H1 (cell line): ENCODE measurements at regions not wholly inside any gene's neighbourhood (a gene's known extent, or its start where the extent isn't known, plus 50 kb on each side); places are given as distances from the start of the nearest gene placed in this dataset.

Source experiments
- CTCF ChIA-PET: fragments of 300-600 bp; sonication (Branson Sonifier 250); formaldehyde crosslinking; loops from one replicate; lab custom pipeline; 2021; ENCODE audit not compliant: partially characterized antibody; lab: Charles Lee
- POLR2A ChIA-PET: fragments of 300-600 bp; sonication (Branson Sonifier 250); formaldehyde crosslinking; loops from one replicate; lab custom pipeline; 2021; ENCODE audit warnings: inconsistent platforms; ENCODE audit not compliant: partially characterized antibody; lab: Charles Lee
- DNase-seq, 2 experiments: peaks; one replicate each; pipeline versions ENCODE4 v3.0.0 to v3.0.0-alpha.2; 2010 to 2022; ENCODE audit warnings: low spot score in 2 of 2, low read depth in 1 of 2, mixed read lengths in 1 of 2
- FAIRE-seq: peaks from 2 replicates; lab custom pipeline; 2011; peaks lifted over from hg19 to GRCh38; lab: Jason Lieb, UNC
- H2AFZ ChIP-seq: 2 replicates; pipeline ENCODE4 v1.8.1; 2012; ENCODE audit warnings: low read length, inconsistent platforms
- H2AK5ac ChIP-seq: 2 replicates; pipeline ENCODE4 v1.6.1; 2013; ENCODE audit warnings: low read depth, low read length
- H2BK120ac ChIP-seq: replicated peaks from 2 replicates; pipeline ENCODE3; 2013; ENCODE audit warnings: low read depth, low read length, inconsistent platforms
- H2BK12ac ChIP-seq: 2 replicates; pipeline ENCODE4 v1.6.1; 2013; ENCODE audit warnings: low read depth, low read length
- H2BK15ac ChIP-seq: 2 replicates; pipeline ENCODE4 v1.6.1; 2013; ENCODE audit warnings: low read length
- H2BK20ac ChIP-seq: 2 replicates; pipeline ENCODE4 v1.6.1; 2013; ENCODE audit warnings: low read length
- H2BK5ac ChIP-seq: 2 replicates; pipeline ENCODE4 v1.6.1; 2013; ENCODE audit warnings: low read depth, low read length
- H3K14ac ChIP-seq: 2 replicates; pipeline ENCODE4 v1.6.1; 2013; ENCODE audit warnings: inconsistent platforms; ENCODE audit not compliant: insufficient read length
- H3K18ac ChIP-seq: 2 replicates; pipeline ENCODE4 v1.6.1; 2013; ENCODE audit warnings: low read length; ENCODE audit errors: extremely low read depth
- H3K23ac ChIP-seq: 2 replicates; pipeline ENCODE4 v1.6.1; 2013; ENCODE audit warnings: inconsistent platforms; ENCODE audit not compliant: insufficient read length
- H3K23me2 ChIP-seq: 2 replicates; pipeline ENCODE4 v1.6.1; 2013; ENCODE audit warnings: low read depth, low read length
- H3K27ac ChIP-seq: 2 replicates; pipeline ENCODE4 v1.6.1; 2011; ENCODE audit warnings: low read depth, low read length, inconsistent platforms
- H3K27me3 ChIP-seq, 4 experiments: replicated peaks in 1 of 4; 1 replicate in 1 of 4; 2 replicates in 3 of 4; pipeline versions ENCODE4 v1.6.1 to v1.8.1; 2011 to 2013; ENCODE audit warnings: low read length in 3 of 4, mild to moderate bottlenecking in 3 of 4, inconsistent platforms in 2 of 4, mixed read lengths in 2 of 4, moderate library complexity in 1 of 4; ENCODE audit not compliant: control insufficient read depth in 3 of 4, insufficient read depth in 3 of 4; ENCODE audit errors: extremely low read depth in 1 of 4
- H3K36me3 ChIP-seq, 4 experiments: 2 replicates each; pipeline versions ENCODE4 v1.6.1 to v1.8.1; 2011 to 2013; ENCODE audit warnings: mild to moderate bottlenecking in 4 of 4, low read length in 3 of 4, moderate library complexity in 2 of 4, control low read depth in 1 of 4, inconsistent platforms in 1 of 4; ENCODE audit not compliant: insufficient read depth in 4 of 4, control insufficient read depth in 2 of 4
- H3K4ac ChIP-seq: replicated peaks from 2 replicates; pipeline ENCODE3; 2013; ENCODE audit warnings: low read length, low read depth, mixed read lengths, inconsistent platforms; ENCODE audit not compliant: insufficient read length
- H3K4me1 ChIP-seq, 4 experiments: replicated peaks in 1 of 4; 1 replicate in 1 of 4; 2 replicates in 3 of 4; pipeline versions ENCODE4 v1.6.1 to v1.8.1; 2011 to 2013; ENCODE audit warnings: low read length in 3 of 4, inconsistent platforms in 2 of 4, mixed read lengths in 1 of 4; ENCODE audit not compliant: insufficient read depth in 4 of 4, control insufficient read depth in 3 of 4
- H3K4me2 ChIP-seq, 2 experiments: 2 replicates each; pipeline versions ENCODE4 v1.6.1 to v1.8.1; 2011 to 2013; ENCODE audit warnings: low read depth in 2 of 2, low read length in 2 of 2, control low read depth in 1 of 2, inconsistent platforms in 1 of 2, mild to moderate bottlenecking in 1 of 2; ENCODE audit not compliant: insufficient read depth in 1 of 2
- H3K4me3 ChIP-seq, 4 experiments: fragments of 200-600, 300-600 bp in 1 of 4; sonication (generic), shearing (Covaris generic), sonication (Bioruptor Twin) in 1 of 4; 2 replicates each; pipeline versions ENCODE4 v1.5.1 to v1.8.1; 2011 to 2016; ENCODE audit warnings: low read length in 4 of 4, low read depth in 3 of 4, control low read depth in 2 of 4, inconsistent platforms in 2 of 4, mild to moderate bottlenecking in 2 of 4, mixed read lengths in 1 of 4, moderate library complexity in 1 of 4; ENCODE audit not compliant: insufficient read depth in 2 of 4; ENCODE audit errors: extremely low read depth in 1 of 4
- H3K56ac ChIP-seq: replicated peaks from 2 replicates; pipeline ENCODE3; 2013; ENCODE audit warnings: low read depth, mild to moderate bottlenecking, mixed read lengths, low read length, inconsistent platforms; ENCODE audit not compliant: insufficient read length
- H3K79me1 ChIP-seq: 2 replicates; pipeline ENCODE4 v1.6.1; 2013; ENCODE audit warnings: low read depth, low read length, control low read depth
- H3K79me2 ChIP-seq, 2 experiments: 2 replicates each; pipeline versions ENCODE4 v1.6.1 to v1.8.1; 2012 to 2013; ENCODE audit warnings: low read length in 2 of 2, mild to moderate bottlenecking in 2 of 2, inconsistent platforms in 1 of 2; ENCODE audit not compliant: insufficient read depth in 2 of 2, control insufficient read depth in 1 of 2
- H3K9ac ChIP-seq, 4 experiments: replicated peaks in 1 of 4; 1 replicate in 1 of 4; 2 replicates in 3 of 4; pipeline versions ENCODE4 v1.6.1 to v1.8.1; 2011 to 2013; ENCODE audit warnings: low read depth in 3 of 4, low read length in 3 of 4, control low read depth in 2 of 4, mild to moderate bottlenecking in 2 of 4, moderate library complexity in 2 of 4, inconsistent platforms in 1 of 4; ENCODE audit errors: extremely low read depth in 1 of 4
- H3K9me3 ChIP-seq, 2 experiments: 2 replicates each; pipeline versions ENCODE4 v1.6.1 to v1.8.1; 2012 to 2013; ENCODE audit warnings: mild to moderate bottlenecking in 2 of 2, moderate library complexity in 2 of 2, control low read depth in 1 of 2, inconsistent platforms in 1 of 2, low read depth in 1 of 2, low read length in 1 of 2, mixed read lengths in 1 of 2; ENCODE audit not compliant: insufficient read depth in 2 of 2
- H4K20me1 ChIP-seq, 2 experiments: replicated peaks in 1 of 2; 2 replicates each; pipeline versions ENCODE3 to v1.8.1; 2011 to 2013; ENCODE audit warnings: inconsistent platforms in 2 of 2, low read length in 2 of 2, mild to moderate bottlenecking in 1 of 2; ENCODE audit not compliant: insufficient read depth in 2 of 2, control insufficient read depth in 1 of 2
- H4K5ac ChIP-seq: 2 replicates; pipeline ENCODE4 v1.6.1; 2013; ENCODE audit warnings: low read length, low read depth, mixed read lengths, inconsistent platforms; ENCODE audit not compliant: insufficient read length
- H4K8ac ChIP-seq: 2 replicates; pipeline ENCODE4 v1.8.0; 2013; ENCODE audit warnings: mild to moderate bottlenecking, moderate library complexity, low read length, inconsistent platforms; ENCODE audit not compliant: insufficient read depth; ENCODE audit errors: extremely low read depth
- H4K91ac ChIP-seq: replicated peaks from 2 replicates; pipeline ENCODE3; 2013; ENCODE audit warnings: low read length, mixed read lengths, inconsistent platforms; ENCODE audit not compliant: insufficient read length
- TAF7 ChIP-seq: optimal IDR thresholded peaks from 2 replicates; pipeline ENCODE3; 2011; ENCODE audit warnings: low read depth, mild to moderate bottlenecking, inconsistent platforms, low read length, moderate library complexity, borderline replicate concordance
- WGBS, 2 experiments: shearing (Covaris generic) in 1 of 2; methylation state at CpG; one replicate each; pipeline versions ENCODE4 v1.1.6 to v1.1.7; 2013 to 2015; ENCODE audit warnings: low lambda C conversion rate in 2 of 2, mixed read lengths in 2 of 2, inconsistent platforms in 1 of 2, low coverage in 1 of 2, missing lambda C conversion rate in 1 of 2; ENCODE audit not compliant: insufficient replicate concordance in 2 of 2, insufficient coverage in 1 of 2, insufficient read length in 1 of 2; ENCODE audit errors: extremely low coverage in 1 of 2, missing lambda C conversion rate in 1 of 2; 5-methylcytosine and 5-hydroxymethylcytosine counted together

GRCh38 chr15:61753018-61753710 is 307.1 kb downstream of the VPS13C start:
- no peak for FAIRE-seq
- CTCF ChIA-PET: interaction anchor here (1.1 to 1.2 kb wide), 2 partner anchors 8 to 18 kb away, joined by 3 to 4 read pairs; no protein-coding TSS in a partner anchor

More at GRCh38 chr15:61753018-61753710, 307.1 kb downstream of the VPS13C start:
- H3K56ac ChIP-seq: no peak overlapping the region
- no peak overlapping the region for H3K9ac ChIP-seq
- H3K79me2 ChIP-seq: no peaks in the 10 kb centered on the region
- TF ChIP-seq TAF7: no peak
- TF ChIP-seq, all 59 proteins: peak for 0
- no peak overlapping the region for H2AK5ac ChIP-seq
- H4K5ac ChIP-seq: no peak overlapping the region
- no peak overlapping the region for H2AFZ ChIP-seq
- no peak overlapping the region for H2BK120ac ChIP-seq
- H3K18ac ChIP-seq: no peak overlapping the region
- no peaks in the 10 kb centered on the region; a peak in 1 of 7 replicates for H3K27me3 ChIP-seq
- no peaks in the 10 kb centered on the region for H3K23me2 ChIP-seq
- no peak overlapping the region for H3K4me2 ChIP-seq
- no peaks in the 10 kb centered on the region for H3K9me3 ChIP-seq
- H3K79me1 ChIP-seq: no peaks in the 10 kb centered on the region
- no peak overlapping the region for H2BK12ac ChIP-seq
- DNase-seq: no peak
- H2BK20ac ChIP-seq: no peak overlapping the region
- H4K91ac ChIP-seq: no peak overlapping the region
- WGBS, 2 experiments: 95% methylated on average over 6 of the region's 6 CpGs; no CpG with 5 or more reads in 1 of the 2 experiments
- H3K4me3 ChIP-seq: no peak overlapping the region
- no peak overlapping the region for H4K8ac ChIP-seq
- no peak overlapping the region for H3K23ac ChIP-seq
- H2BK5ac ChIP-seq: no peak overlapping the region
- no peak overlapping the region for H3K14ac ChIP-seq
- no peak overlapping the region for H3K27ac ChIP-seq
- no peak overlapping the region for H2BK15ac ChIP-seq
- H3K4ac ChIP-seq: no peak overlapping the region
- POLR2A ChIA-PET: no interaction called here
- H3K4me1 ChIP-seq: no peaks in the 10 kb centered on the region
- no peaks in the 10 kb centered on the region for H3K36me3 ChIP-seq
- H4K20me1 ChIP-seq: peaks cover 0 to 1% of the 10 kb centered on the region in 2 experiments
